HG02981 (cell line): ENCODE measurements at regions not wholly inside any gene's neighbourhood (a gene's known extent, or its start where the extent isn't known, plus 50 kb on each side); places are given as distances from the start of the nearest gene placed in this dataset.

Experiments
- ATAC-seq: cut with Tn5 transposase; IDR thresholded peaks from one replicate; pipeline ENCODE4 v1.9.1; 2021; ENCODE audit warnings: mild to moderate bottlenecking, moderate library complexity; ENCODE audit not compliant: unreplicated experiment

DNA sequence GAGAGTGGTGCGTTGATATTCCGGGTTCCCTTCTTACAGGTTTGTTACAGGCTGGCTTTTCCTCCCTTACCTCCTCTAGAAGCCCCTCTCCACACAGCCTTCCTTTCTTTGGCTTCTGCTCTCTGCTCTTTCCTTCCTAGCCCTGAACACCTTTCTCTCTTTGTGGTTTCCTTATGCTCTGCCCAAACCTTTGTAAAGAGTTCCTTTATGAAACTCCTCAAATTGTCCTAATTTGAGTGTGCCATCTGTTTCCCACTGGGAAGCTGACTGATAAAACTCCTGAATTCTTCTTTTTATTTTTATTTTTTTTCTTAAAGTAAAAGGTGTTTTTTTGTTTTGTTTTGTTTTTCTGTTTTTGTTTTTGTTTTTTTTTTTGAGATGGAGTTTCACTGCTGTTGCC is 60.1 kb upstream of the OTX2 start:
- no peak for ATAC-seq

DNA sequence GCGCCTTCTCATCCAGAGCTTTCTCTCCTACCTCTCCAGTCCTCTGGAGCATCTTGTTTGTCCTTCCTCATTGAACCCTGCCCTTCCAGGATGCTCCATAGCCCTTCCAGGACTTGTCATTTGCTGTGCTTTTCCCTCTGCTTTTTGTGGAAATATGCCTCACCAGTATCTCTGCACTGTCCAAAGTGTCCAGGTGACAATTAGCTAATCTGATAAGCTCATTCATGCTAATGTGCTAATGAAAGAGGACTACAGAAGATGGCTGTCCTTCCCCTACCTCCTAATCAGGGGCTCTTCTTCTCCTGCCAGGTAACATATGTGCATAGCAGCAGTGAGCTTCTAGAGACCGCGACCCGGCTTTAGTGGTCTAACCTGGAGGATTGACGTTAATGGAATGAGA is 58.4 kb upstream of the OTX2 start:
- ATAC-seq: no peak

DNA sequence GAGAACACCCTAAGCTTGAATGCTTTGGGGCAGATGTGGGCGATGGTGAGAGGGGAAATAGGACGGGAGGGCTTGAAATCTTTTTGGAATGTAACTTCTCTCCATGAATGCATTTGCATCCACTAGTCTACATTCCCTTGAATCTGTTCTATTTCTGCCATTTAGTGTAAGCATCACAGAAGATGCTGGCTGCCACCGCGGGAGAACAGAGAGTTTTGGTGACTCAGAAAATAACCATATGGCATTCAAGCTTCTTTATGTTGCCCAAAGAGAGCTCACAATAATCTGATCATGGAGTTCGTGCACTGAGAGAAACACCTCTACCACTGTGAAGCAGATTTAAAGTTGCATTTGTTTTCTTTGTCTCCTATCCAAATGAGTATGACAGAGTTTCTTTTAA is 52.6 kb upstream of the OTX2 start:
- no peak for ATAC-seq

DNA sequence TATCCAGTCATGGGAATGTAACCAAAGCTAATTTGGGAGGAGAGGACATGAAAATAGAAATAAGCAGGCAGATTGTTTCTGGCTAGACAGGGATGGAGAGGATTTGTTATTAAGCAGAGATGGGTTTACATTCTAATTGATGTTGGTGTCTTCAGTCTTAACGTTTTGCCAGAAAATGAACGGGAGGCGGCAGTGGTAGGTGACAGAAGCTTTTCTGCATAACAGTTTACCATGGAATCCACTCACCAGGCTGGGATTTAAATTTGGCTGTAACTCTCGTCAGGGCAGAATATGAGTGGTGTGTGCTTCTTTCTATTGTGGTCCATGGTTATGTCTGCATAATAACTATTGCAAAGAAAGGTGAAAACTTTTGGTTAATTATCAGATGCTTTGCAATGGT is 50.2 kb upstream of the OTX2 start:
- ATAC-seq: no peak
